Sciatic nerve (tissue), 2 donors: ENCODE measurements at regions not wholly inside any gene's neighbourhood (a gene's known extent, or its start where the extent isn't known, plus 50 kb on each side); places are given as distances from the start of the nearest gene placed in this dataset.
A peak's percentile ranks its signal among the peaks of the same experiment; 100 is the strongest.

Source experiments
- ATAC-seq: fragments of 200-7000 bp; cut with Tn5 transposase; one replicate; pipeline ENCODE4 v1.9.1; 2020; ENCODE audit warnings: mild to moderate bottlenecking, moderate library complexity
- DNase-seq: peaks from one replicate; pipeline ENCODE4 v3.0.0-alpha.2; 2020; ENCODE audit warnings: low spot score
- intact Hi-C: fragments of 100-400 bp; cut with DNase I; formaldehyde crosslinking; loops from one replicate; pipeline ENCODE4 v1.14.2; 2022
- donor health status: DM: no; HTN: no; CAD: no.
- donor health status: DM: no; HTN: no; CAD: no.

- intact Hi-C loops: no loop called here
- DNase-seq (no peak), ATAC-seq (no peak)
Observed at GRCh38 chr2:66772618-66773017, 337.7 kb downstream of the MEIS1 start.

- intact Hi-C loops: no loop called here
- ATAC-seq (peak; percentile 48), DNase-seq (no peak)
Observed at GRCh38 chr2:66775730-66776422, 341.0 kb downstream of the MEIS1 start.

GRCh38 chr2:66781804-66782203, 346.9 kb downstream of the MEIS1 start:
- no peak for ATAC-seq
- intact Hi-C loops: no loop called here
- DNase-seq: no peak

GRCh38 chr2:66782780-66783361, 347.9 kb downstream of the MEIS1 start:
- DNase-seq (no peak), ATAC-seq (no peak)
- intact Hi-C loops: no loop called here

GRCh38 chr2:66789741-66790140, 354.8 kb downstream of the MEIS1 start:
- no peak for ATAC-seq
- no peak for DNase-seq
- intact Hi-C loops: no loop called here

- ATAC-seq (peak; percentile 32), DNase-seq (no peak)
- intact Hi-C loops: no loop called here
Observed at GRCh38 chr2:66790651-66791181, 355.8 kb downstream of the MEIS1 start.

GRCh38 chr2:66794070-66794469, 359.1 kb downstream of the MEIS1 start:
- DNase-seq: no peak
- intact Hi-C loops: no loop called here
- peak; percentile 48 for ATAC-seq

- DNase-seq (no peak), ATAC-seq (no peak)
- intact Hi-C loops: no loop called here
Observed at GRCh38 chr2:66794551-66794950, 359.6 kb downstream of the MEIS1 start.

GRCh38 chr2:66802877-66803276, 368.0 kb downstream of the MEIS1 start:
- ATAC-seq (no peak), DNase-seq (no peak)
- intact Hi-C loops: loop anchor here (5.0 kb wide), 1 partner anchor 969 kb away; no protein-coding TSS in a partner anchor

- DNase-seq (no peak), ATAC-seq (no peak)
- intact Hi-C loops: loop anchor here (5.0 kb wide), 1 partner anchor 969 kb away; no protein-coding TSS in a partner anchor
Observed at GRCh38 chr2:66803726-66804125, 368.8 kb downstream of the MEIS1 start.

- DNase-seq (no peak), ATAC-seq (peak; percentile 32)
- intact Hi-C loops: no loop called here
Observed at GRCh38 chr2:66805016-66805865, 370.3 kb downstream of the MEIS1 start.

GRCh38 chr2:66805968-66806367, 371.0 kb downstream of the MEIS1 start:
- no peak for DNase-seq
- intact Hi-C loops: no loop called here
- ATAC-seq: no peak

- intact Hi-C loops: no loop called here
- ATAC-seq (no peak), DNase-seq (no peak)
Observed at GRCh38 chr2:66813525-66813924, 378.6 kb downstream of the MEIS1 start.

- DNase-seq: no peak
- intact Hi-C loops: no loop called here
- ATAC-seq: no peak
Observed at GRCh38 chr2:66813976-66814375, 379.1 kb downstream of the MEIS1 start.

- ATAC-seq (no peak), DNase-seq (no peak)
- intact Hi-C loops: no loop called here
Observed at GRCh38 chr2:66814916-66815315, 380.0 kb downstream of the MEIS1 start.

GRCh38 chr2:66815886-66816285, 381.0 kb downstream of the MEIS1 start:
- ATAC-seq (no peak), DNase-seq (no peak)
- intact Hi-C loops: no loop called here

GRCh38 chr2:66821168-66821567, 386.2 kb downstream of the MEIS1 start:
- DNase-seq (no peak), ATAC-seq (no peak)
- intact Hi-C loops: no loop called here

- DNase-seq (no peak), ATAC-seq (no peak)
- intact Hi-C loops: no loop called here
Observed at GRCh38 chr2:66822186-66822585, 387.3 kb downstream of the MEIS1 start.

GRCh38 chr2:66824926-66825325, 390.0 kb downstream of the MEIS1 start:
- intact Hi-C loops: no loop called here
- DNase-seq: no peak

GRCh38 chr2:66827851-66828250, 392.9 kb downstream of the MEIS1 start:
- DNase-seq (no peak), ATAC-seq (no peak)
- intact Hi-C loops: no loop called here

More at GRCh38 chr2:66824926-66825325, 390.0 kb downstream of the MEIS1 start:
- no peak for ATAC-seq
